ENCODE measurements at regions not wholly inside any gene's neighbourhood (a gene's known extent, or its start where the extent isn't known, plus 50 kb on each side); places are given as distances from the start of the nearest gene placed in this dataset.

DNA sequence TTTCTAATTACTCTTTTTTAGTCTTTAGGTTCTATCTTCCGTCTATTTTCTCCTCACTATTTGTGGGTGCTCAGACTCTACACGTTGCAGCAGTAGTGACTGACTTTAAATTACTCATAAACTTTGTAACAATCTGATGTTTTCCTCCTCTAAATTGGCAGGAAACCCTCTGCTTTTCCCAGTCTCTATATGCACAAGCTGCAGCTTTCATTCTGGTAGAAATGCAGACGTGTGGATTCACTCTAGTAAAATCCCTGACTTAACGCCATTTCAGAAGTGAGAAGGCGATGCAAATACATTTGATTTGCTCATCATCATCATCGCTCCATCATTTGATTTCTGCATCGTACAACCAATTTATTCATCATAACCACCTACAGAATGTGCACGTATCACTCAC, 561.0 kb upstream of the ZFHX3 start:
- no peak for DNase-seq (ENCODE audit: low read depth)
- Histone ChIP-seq H3K36me3 (ENCODE audit: control insufficient read depth, insufficient read depth, low read length, severe bottlenecking) (no peaks in the 10 kb centered on the region), H3K4me3 (ENCODE audit: low read length) (no peak overlapping the region)

DNA sequence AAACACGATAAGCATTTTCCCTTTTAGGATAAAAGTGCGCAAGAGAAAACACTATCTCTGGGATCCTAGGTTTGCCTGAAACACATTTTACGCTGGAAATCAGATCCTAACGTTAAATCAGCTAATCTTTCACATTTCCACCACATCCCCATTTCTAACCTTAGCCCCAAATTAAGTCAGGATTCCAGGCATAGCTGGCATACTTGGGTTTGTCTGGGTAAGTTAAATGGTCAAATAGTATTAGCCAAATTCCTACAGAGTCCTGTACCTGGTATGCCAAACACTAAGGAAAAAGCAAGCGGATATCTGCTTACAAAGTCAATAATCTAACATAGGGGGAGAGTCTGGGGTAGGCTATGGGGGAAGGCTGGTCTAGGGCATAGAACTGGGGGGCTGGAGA, 557.4 kb upstream of the ZFHX3 start:
- no peak overlapping the region for H3K4me3 ChIP-seq (ENCODE audit: low read length)
- DNase-seq (ENCODE audit: low read depth): no peak
- H3K9ac ChIP-seq (ENCODE audit: low read length): no peak overlapping the region
- no peaks in the 10 kb centered on the region for H3K9me3 ChIP-seq (ENCODE audit: control insufficient read depth, low read length)
- no peaks in the 10 kb centered on the region for H3K36me3 ChIP-seq (ENCODE audit: control insufficient read depth, insufficient read depth, low read length, severe bottlenecking)
- H3K4me1 ChIP-seq (ENCODE audit: control insufficient read depth, insufficient read depth, low read length): no peaks in the 10 kb centered on the region
- H3K27me3 ChIP-seq (replicated peaks; ENCODE audit: control insufficient read depth, insufficient read depth, low read length): no peaks in the 10 kb centered on the region

More for the DNA sequence above, 561.0 kb upstream of the ZFHX3 start:
- Histone ChIP-seq H3K4me1 (ENCODE audit: control insufficient read depth, insufficient read depth, low read length) (no peaks in the 10 kb centered on the region), H3K9ac (ENCODE audit: low read length) (no peak overlapping the region), H3K9me3 (ENCODE audit: control insufficient read depth, low read length) (no peaks in the 10 kb centered on the region), H3K27me3 (replicated peaks; ENCODE audit: control insufficient read depth, insufficient read depth, low read length) (no peaks in the 10 kb centered on the region)

DNA sequence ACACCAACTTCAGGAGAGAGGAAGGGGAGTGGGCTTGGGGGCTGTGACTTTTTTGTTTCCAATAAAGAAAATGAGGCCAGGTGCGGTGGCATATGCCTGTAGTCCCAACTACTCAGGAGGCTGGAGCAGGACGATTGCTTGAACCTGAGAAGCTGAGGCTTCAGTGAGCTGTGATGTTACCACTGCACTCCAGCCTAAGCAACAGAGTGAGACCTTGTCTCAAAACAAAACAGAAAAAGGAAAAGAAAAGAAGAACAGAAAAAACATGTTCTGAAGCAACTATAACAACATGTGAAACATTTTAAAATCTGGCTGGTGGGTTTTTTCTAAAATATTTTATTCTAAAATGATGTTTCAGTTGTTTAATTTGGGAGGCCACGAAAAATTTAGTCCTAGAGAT, 554.0 kb upstream of the ZFHX3 start:
- DNase-seq (ENCODE audit: low read depth): no peak
- no peak overlapping the region for H3K4me3 ChIP-seq (ENCODE audit: low read length)
- no peaks in the 10 kb centered on the region for H3K36me3 ChIP-seq (ENCODE audit: control insufficient read depth, insufficient read depth, low read length, severe bottlenecking)
- H3K9ac ChIP-seq (ENCODE audit: low read length): no peak overlapping the region
- no peaks in the 10 kb centered on the region for H3K27me3 ChIP-seq (replicated peaks; ENCODE audit: control insufficient read depth, insufficient read depth, low read length)
- H3K9me3 ChIP-seq (ENCODE audit: control insufficient read depth, low read length): no peaks in the 10 kb centered on the region
- no peaks in the 10 kb centered on the region for H3K4me1 ChIP-seq (ENCODE audit: control insufficient read depth, insufficient read depth, low read length)

DNA sequence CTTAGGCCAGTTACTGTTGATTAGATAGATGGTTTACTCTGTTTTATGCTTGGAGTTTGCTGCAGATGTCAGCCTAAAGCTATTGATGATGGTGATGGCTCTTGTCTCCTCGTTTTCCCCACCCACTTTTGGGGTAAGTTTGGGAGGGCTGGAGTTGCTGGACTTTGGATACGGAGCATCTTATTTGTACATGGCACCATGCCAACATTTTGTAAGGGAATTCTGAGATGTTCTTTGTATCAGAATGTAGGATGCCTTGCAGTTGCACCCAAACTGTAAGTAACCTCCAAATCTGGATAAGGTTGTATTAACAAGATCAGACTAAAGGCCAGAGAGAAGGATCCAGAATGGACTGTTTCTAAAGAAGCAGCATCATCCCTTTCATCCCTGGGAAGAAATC, 551.9 kb upstream of the ZFHX3 start:
- no peak for DNase-seq (ENCODE audit: low read depth)
- Histone ChIP-seq H3K4me1 (ENCODE audit: control insufficient read depth, insufficient read depth, low read length) (no peaks in the 10 kb centered on the region), H3K9ac (ENCODE audit: low read length) (no peak overlapping the region), H3K27me3 (replicated peaks; ENCODE audit: control insufficient read depth, insufficient read depth, low read length) (no peaks in the 10 kb centered on the region), H3K4me3 (ENCODE audit: low read length) (no peak overlapping the region), H3K9me3 (ENCODE audit: control insufficient read depth, low read length) (peaks cover 2% of the 10 kb centered on the region), H3K36me3 (ENCODE audit: control insufficient read depth, insufficient read depth, low read length, severe bottlenecking) (no peaks in the 10 kb centered on the region)

DNA sequence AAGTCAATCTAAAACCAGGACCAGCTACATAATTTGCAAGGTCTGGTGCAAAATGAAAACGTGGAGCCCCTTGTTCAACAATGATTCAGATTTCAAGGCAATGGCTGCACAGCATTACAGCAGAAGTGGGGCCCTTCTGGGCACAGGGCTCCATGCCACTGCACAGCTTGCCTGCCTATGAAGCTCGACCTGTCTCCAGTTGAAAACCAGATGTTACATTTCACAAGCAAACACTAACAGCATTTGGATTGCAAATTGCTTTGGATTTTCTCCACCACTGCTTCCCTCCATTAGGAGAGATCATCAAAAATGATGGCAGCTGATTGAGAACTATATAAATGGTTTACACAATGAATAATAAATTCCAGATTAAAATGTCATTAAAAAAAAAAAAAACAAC, 551.4 kb upstream of the ZFHX3 start:
- peaks cover 2% of the 10 kb centered on the region for H3K9me3 ChIP-seq (ENCODE audit: control insufficient read depth, low read length)
- no peaks in the 10 kb centered on the region for H3K36me3 ChIP-seq (ENCODE audit: control insufficient read depth, insufficient read depth, low read length, severe bottlenecking)
- no peak overlapping the region for H3K4me3 ChIP-seq (ENCODE audit: low read length)
- no peaks in the 10 kb centered on the region for H3K4me1 ChIP-seq (ENCODE audit: control insufficient read depth, insufficient read depth, low read length)
- H3K9ac ChIP-seq (ENCODE audit: low read length): no peak overlapping the region
- no peaks in the 10 kb centered on the region for H3K27me3 ChIP-seq (replicated peaks; ENCODE audit: control insufficient read depth, insufficient read depth, low read length)
- no peak for DNase-seq (ENCODE audit: low read depth)

DNA sequence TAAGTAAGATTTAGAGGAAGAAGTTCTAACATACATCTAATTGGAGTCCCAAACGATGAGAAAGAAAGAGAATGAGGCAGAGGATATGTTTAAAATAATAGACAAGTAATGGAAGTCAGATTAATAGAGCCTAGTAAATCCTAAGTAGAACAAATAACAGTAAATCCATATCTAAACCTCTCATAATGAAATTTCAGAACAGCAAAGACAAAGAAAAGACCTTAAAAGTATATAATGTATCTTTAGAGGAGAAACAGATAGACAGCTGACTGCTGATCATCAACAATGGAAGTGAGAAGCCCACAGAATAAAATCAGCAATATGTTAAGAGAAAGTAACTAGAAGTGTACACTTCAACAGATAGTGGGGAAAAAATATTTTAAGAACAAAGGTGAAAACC, 536.2 kb upstream of the ZFHX3 start:
- no peak overlapping the region for H3K4me3 ChIP-seq (ENCODE audit: low read length)
- peaks cover 11% of the 10 kb centered on the region for H3K9me3 ChIP-seq (ENCODE audit: control insufficient read depth, low read length)
- no peaks in the 10 kb centered on the region for H3K36me3 ChIP-seq (ENCODE audit: control insufficient read depth, insufficient read depth, low read length, severe bottlenecking)
- H3K4me1 ChIP-seq (ENCODE audit: control insufficient read depth, insufficient read depth, low read length): no peaks in the 10 kb centered on the region
- H3K27me3 ChIP-seq (replicated peaks; ENCODE audit: control insufficient read depth, insufficient read depth, low read length): no peaks in the 10 kb centered on the region
- H3K9ac ChIP-seq (ENCODE audit: low read length): no peak overlapping the region
- DNase-seq (ENCODE audit: low read depth): no peak

DNA sequence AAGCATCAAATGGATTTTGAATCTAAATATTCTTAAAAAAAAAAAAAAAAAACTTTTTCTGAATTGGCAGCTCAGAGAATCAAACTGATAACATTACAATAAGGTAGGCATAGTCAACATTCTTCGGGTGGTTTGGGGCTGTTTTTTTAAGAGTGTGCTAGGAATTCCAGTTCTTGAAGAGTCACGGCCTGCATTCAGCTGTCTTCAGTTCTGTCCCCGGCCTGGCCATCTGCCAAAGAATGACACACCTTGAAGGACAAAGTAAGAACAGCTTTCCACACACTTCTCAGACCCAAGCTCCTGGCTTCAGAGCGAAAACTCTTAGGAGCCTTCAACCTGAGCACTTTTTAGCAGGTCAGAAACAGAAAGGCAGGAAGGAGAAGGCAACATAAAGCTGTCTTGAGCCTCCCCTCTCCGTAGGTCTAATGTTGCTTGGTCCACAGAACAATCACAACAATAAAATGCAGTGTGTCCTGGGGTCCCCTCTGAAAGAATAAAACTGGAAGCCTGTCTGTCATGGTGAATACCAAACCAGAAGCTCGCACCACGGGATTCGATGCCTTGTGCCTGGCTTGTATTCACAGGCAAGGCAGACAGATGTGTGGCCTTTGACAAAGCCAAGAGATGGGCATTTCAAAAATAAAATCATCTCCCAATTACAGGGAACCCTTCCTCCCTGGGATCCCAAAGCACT, 524.4 kb upstream of the ZFHX3 start:
- H3K36me3 ChIP-seq (ENCODE audit: control insufficient read depth, insufficient read depth, low read length, severe bottlenecking): no peaks in the 10 kb centered on the region
- H3K4me1 ChIP-seq (ENCODE audit: control insufficient read depth, insufficient read depth, low read length): no peaks in the 10 kb centered on the region
- no peak overlapping the region for H3K9ac ChIP-seq (ENCODE audit: low read length)
- no peak overlapping the region for H3K4me3 ChIP-seq (ENCODE audit: low read length)
- no peak for DNase-seq (ENCODE audit: low read depth)
- peaks cover 6% of the 10 kb centered on the region for H3K27me3 ChIP-seq (replicated peaks; ENCODE audit: control insufficient read depth, insufficient read depth, low read length)
- H3K9me3 ChIP-seq (ENCODE audit: control insufficient read depth, low read length): no peaks in the 10 kb centered on the region

GRCh38 chr16:73569266-73569980, 521.5 kb upstream of the ZFHX3 start:
- DNase-seq (ENCODE audit: low read depth): no peak
- no peaks in the 10 kb centered on the region for H3K36me3 ChIP-seq (ENCODE audit: control insufficient read depth, insufficient read depth, low read length, severe bottlenecking)
- H3K4me3 ChIP-seq (ENCODE audit: low read length): no peak overlapping the region
- no peak overlapping the region for H3K9ac ChIP-seq (ENCODE audit: low read length)
- H3K4me1 ChIP-seq (ENCODE audit: control insufficient read depth, insufficient read depth, low read length): no peaks in the 10 kb centered on the region
- peaks cover 18% of the 10 kb centered on the region for H3K27me3 ChIP-seq (replicated peaks; ENCODE audit: control insufficient read depth, insufficient read depth, low read length)
- no peaks in the 10 kb centered on the region for H3K9me3 ChIP-seq (ENCODE audit: control insufficient read depth, low read length)

DNA sequence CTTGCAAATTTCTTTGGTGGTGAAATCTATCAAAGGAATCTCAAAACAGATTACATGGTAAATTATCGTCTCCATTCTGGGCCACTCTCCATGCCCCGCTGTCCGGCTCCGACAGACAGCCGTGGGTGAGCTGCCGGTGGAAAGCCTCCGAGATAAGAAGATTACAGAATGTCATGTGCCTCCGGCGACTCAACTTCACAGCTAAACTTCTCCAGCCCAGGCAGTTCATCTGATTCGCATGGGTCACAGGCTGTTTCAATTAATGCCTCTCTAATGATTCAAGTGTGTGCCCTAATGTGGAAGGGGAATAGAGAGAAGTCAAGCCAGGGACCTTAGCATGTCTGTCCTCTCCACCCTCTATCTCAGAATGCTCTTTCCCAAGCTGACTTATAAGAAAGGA, 520.8 kb upstream of the ZFHX3 start:
- Histone ChIP-seq H3K9me3 (ENCODE audit: control insufficient read depth, low read length) (no peaks in the 10 kb centered on the region), H3K36me3 (ENCODE audit: control insufficient read depth, insufficient read depth, low read length, severe bottlenecking) (no peaks in the 10 kb centered on the region), H3K4me1 (ENCODE audit: control insufficient read depth, insufficient read depth, low read length) (no peaks in the 10 kb centered on the region), H3K27me3 (replicated peaks; ENCODE audit: control insufficient read depth, insufficient read depth, low read length) (peaks cover 18% of the 10 kb centered on the region), H3K9ac (ENCODE audit: low read length) (no peak overlapping the region), H3K4me3 (ENCODE audit: low read length) (no peak overlapping the region)
- no peak for DNase-seq (ENCODE audit: low read depth)

GRCh38 chr16:73565925-73566324, 518.0 kb upstream of the ZFHX3 start:
- H3K9me3 ChIP-seq (ENCODE audit: control insufficient read depth, low read length): no peaks in the 10 kb centered on the region
- peaks cover 18% of the 10 kb centered on the region for H3K27me3 ChIP-seq (replicated peaks; ENCODE audit: control insufficient read depth, insufficient read depth, low read length)
- no peak overlapping the region for H3K9ac ChIP-seq (ENCODE audit: low read length)
- no peak for DNase-seq (ENCODE audit: low read depth)
- H3K36me3 ChIP-seq (ENCODE audit: control insufficient read depth, insufficient read depth, low read length, severe bottlenecking): no peaks in the 10 kb centered on the region
- H3K4me1 ChIP-seq (ENCODE audit: control insufficient read depth, insufficient read depth, low read length): no peaks in the 10 kb centered on the region
- no peak overlapping the region for H3K4me3 ChIP-seq (ENCODE audit: low read length)

GRCh38 chr16:73565263-73565662, 517.3 kb upstream of the ZFHX3 start:
- H3K9me3 ChIP-seq (ENCODE audit: control insufficient read depth, low read length): no peaks in the 10 kb centered on the region
- no peak overlapping the region for H3K9ac ChIP-seq (ENCODE audit: low read length)
- no peak overlapping the region for H3K4me3 ChIP-seq (ENCODE audit: low read length)
- H3K27me3 ChIP-seq (replicated peaks; ENCODE audit: control insufficient read depth, insufficient read depth, low read length): peaks cover 18% of the 10 kb centered on the region
- no peaks in the 10 kb centered on the region for H3K4me1 ChIP-seq (ENCODE audit: control insufficient read depth, insufficient read depth, low read length)
- no peaks in the 10 kb centered on the region for H3K36me3 ChIP-seq (ENCODE audit: control insufficient read depth, insufficient read depth, low read length, severe bottlenecking)
- no peak for DNase-seq (ENCODE audit: low read depth)

All from adipocyte (in vitro differentiated cells).